ENCODE measurements at regions not wholly inside any gene's neighbourhood (a gene's known extent, or its start where the extent isn't known, plus 50 kb on each side); places are given as distances from the start of the nearest gene placed in this dataset.

- ChIA-PET SMC1A (ENCODE audit: uncharacterized antibody, unreplicated experiment) (interaction anchor here (3.2 kb wide), 1 partner anchor 134 kb away, joined by 13 read pairs; no protein-coding TSS in a partner anchor), CTCF (interaction anchor here (0.6 to 2.3 kb wide), 3 partner anchors 42 to 135 kb away, joined by 3 to 6 read pairs (median 3); no protein-coding TSS in a partner anchor), POLR2A (no interaction called here), RAD21 (ENCODE audit: unreplicated experiment) (no interaction called here)
- no peak overlapping the region for H3K4me2 ChIP-seq (ENCODE audit: control insufficient read depth, insufficient read depth)
- no peak for DNase-seq (ENCODE audit: low read depth, low spot score)
- H3K4me1 ChIP-seq (ENCODE audit: control insufficient read depth, insufficient read depth, low read length): no peaks in the 10 kb centered on the region
- BruUV-seq (replicated peaks): no TSS peak
- ATAC-seq: no peak
- intact Hi-C loops (cut with micrococcal nuclease; ENCODE audit: unreplicated experiment): no loop called here
- H3K79me2 ChIP-seq (ENCODE audit: control insufficient read depth, insufficient read depth, low read length): no peaks in the 10 kb centered on the region
- H3K4me3 ChIP-seq: no peak overlapping the region
- H3K9me3 ChIP-seq (replicated peaks; ENCODE audit: control insufficient read depth, insufficient read depth, low read length): no peaks in the 10 kb centered on the region
- no peak overlapping the region for H3K27ac ChIP-seq (ENCODE audit: control insufficient read depth, insufficient read depth)
- FAIRE-seq: no peak
- no peak overlapping the region for H2AFZ ChIP-seq (ENCODE audit: control insufficient read depth, low read depth, low read length)
- in situ Hi-C loops (cut with MboI): loop anchor here (25.0 kb wide), 1 partner anchor 1562 kb away; no protein-coding TSS in a partner anchor
- no peaks in the 10 kb centered on the region for H3K27me3 ChIP-seq (replicated peaks in 1 of 2; ENCODE audit: control insufficient read depth in 2 of 2, insufficient read depth in 2 of 2, low read length in 1 of 2)
- no peak for TF ChIP-seq KLF5 (IDR thresholded peaks at IDR 0.05; ENCODE audit: partially characterized antibody)
- TF ChIP-seq RB1 (IDR thresholded peaks at IDR 0.05; ENCODE audit: borderline replicate concordance): no peak
- TF ChIP-seq MTA3 (IDR thresholded peaks at IDR 0.05; ENCODE audit: borderline replicate concordance, low read length): no peak
- H3K9ac ChIP-seq (ENCODE audit: control insufficient read depth, insufficient read depth, low read length): no peak overlapping the region
- WGBS (ENCODE audit: insufficient coverage, insufficient replicate concordance, low lambda C conversion rate, missing lambda C conversion rate): 1% methylated on average over 5 of the region's 5 CpGs
- H3K36me3 ChIP-seq (ENCODE audit: control insufficient read depth in 2 of 2, insufficient read depth in 2 of 2, low read length in 1 of 2): no peaks in the 10 kb centered on the region
- H4K20me1 ChIP-seq (ENCODE audit: control insufficient read depth, insufficient read depth): no peaks in the 10 kb centered on the region
These were observed 488.5 kb upstream of the MAP3K7 start for GRCh38 chr6:91075244-91075976.

GRCh38 chr6:91063362-91063761 lies 476.5 kb upstream of the MAP3K7 start:
- no peaks in the 10 kb centered on the region for H3K9me3 ChIP-seq (replicated peaks; ENCODE audit: control insufficient read depth, insufficient read depth, low read length)
- ChIA-PET SMC1A (ENCODE audit: uncharacterized antibody, unreplicated experiment) (no interaction called here), CTCF (no interaction called here), RAD21 (ENCODE audit: unreplicated experiment) (no interaction called here), POLR2A (no interaction called here)
- 65% methylated on average over 1 of the region's 1 CpG for WGBS (ENCODE audit: insufficient coverage, insufficient replicate concordance, low lambda C conversion rate, missing lambda C conversion rate)
- no peaks in the 10 kb centered on the region for H3K79me2 ChIP-seq (ENCODE audit: control insufficient read depth, insufficient read depth, low read length)
- no peak overlapping the region for H3K27ac ChIP-seq (ENCODE audit: control insufficient read depth, insufficient read depth)
- H2AFZ ChIP-seq (ENCODE audit: control insufficient read depth, low read depth, low read length): no peak overlapping the region
- no peaks in the 10 kb centered on the region for H3K36me3 ChIP-seq (ENCODE audit: control insufficient read depth in 2 of 2, insufficient read depth in 2 of 2, low read length in 1 of 2)
- intact Hi-C loops (cut with micrococcal nuclease; ENCODE audit: unreplicated experiment): no loop called here
- no peak for DNase-seq (ENCODE audit: low read depth, low spot score)
- no peak for FAIRE-seq
- no peak overlapping the region for H3K4me2 ChIP-seq (ENCODE audit: control insufficient read depth, insufficient read depth)
- ATAC-seq: no peak
- H4K20me1 ChIP-seq (ENCODE audit: control insufficient read depth, insufficient read depth): no peaks in the 10 kb centered on the region
- H3K4me3 ChIP-seq: no peak overlapping the region
- in situ Hi-C loops (cut with MboI): no loop called here
- H3K27me3 ChIP-seq (replicated peaks in 1 of 2; ENCODE audit: control insufficient read depth in 2 of 2, insufficient read depth in 2 of 2, low read length in 1 of 2): no peaks in the 10 kb centered on the region
- H3K9ac ChIP-seq (ENCODE audit: control insufficient read depth, insufficient read depth, low read length): no peak overlapping the region
- H3K4me1 ChIP-seq (ENCODE audit: control insufficient read depth, insufficient read depth, low read length): no peaks in the 10 kb centered on the region
- no TSS peak for BruUV-seq (replicated peaks)
- TF ChIP-seq IRF3 (IDR thresholded peaks at IDR 0.05) (no peak), EP300 (IDR thresholded peaks at IDR 0.05; ENCODE audit: borderline replicate concordance in 1 of 2, control insufficient read depth in 1 of 2, low read depth in 2 of 2, low read length in 2 of 2) (no peak)

Measured in GM12878 (cell line).